ENCODE measurements at regions not wholly inside any gene's neighbourhood (a gene's known extent, or its start where the extent isn't known, plus 50 kb on each side); places are given as distances from the start of the nearest gene placed in this dataset.

- TF ChIP-seq CTCF (conservative IDR thresholded peaks at IDR 0.05 in 1 of 2, IDR thresholded peaks at IDR 0.05 in 1 of 2; ENCODE audit: extremely low read depth in 1 of 2, insufficient read depth in 1 of 2, low read depth in 1 of 2, low read length in 2 of 2) (no peak), EZH2 (IDR thresholded peaks at IDR 0.05; ENCODE audit: borderline replicate concordance, low read length) (no peak)
Observed at GRCh38 chr4:40687676-40688389, 58.2 kb upstream of the RBM47 start.
